CD4-positive, alpha-beta T cell (primary cell): ENCODE measurements at regions not wholly inside any gene's neighbourhood (a gene's known extent, or its start where the extent isn't known, plus 50 kb on each side); places are given as distances from the start of the nearest gene placed in this dataset.

Experiments used
- ATAC-seq: fragments of 200-7000 bp; cut with Tn5 transposase; one replicate; pipeline ENCODE4 v1.10.0; 2022; ENCODE audit warnings: mild to moderate bottlenecking; ENCODE audit not compliant: poor library complexity
- CTCF ChIA-PET: fragments of 350-600 bp; sonication (Branson Sonifier 250); formaldehyde crosslinking; loops from one replicate; lab custom pipeline; 2021; ENCODE audit warnings: antibody characterized with exemption, inconsistent platforms; lab: Charles Lee
- POLR2A ChIA-PET: fragments of 350-600 bp; sonication (Branson Sonifier 250); formaldehyde crosslinking; loops from one replicate; lab custom pipeline; 2021; ENCODE audit warnings: antibody characterized with exemption, inconsistent platforms; lab: Charles Lee
- DNase-seq, 14 experiments: peaks; one replicate each; pipeline ENCODE4 v3.0.0-alpha.2; 2013 to 2020; ENCODE audit warnings: mixed read lengths in 2 of 14
- H3K27ac ChIP-seq, 2 donors: one replicate each; pipeline versions ENCODE4 v1.5.1 to v1.7.0; 2013; ENCODE audit warnings: low read length in 2 of 2, low read depth in 1 of 2, mild to moderate bottlenecking in 1 of 2
- H3K27me3 ChIP-seq, 2 experiments: 1 replicate in 1 of 2; 2 replicates in 1 of 2; pipeline versions ENCODE4 v1.6.1 to v1.7.0; 2013; ENCODE audit warnings: low read length in 2 of 2, control low read depth in 1 of 2, mild to moderate bottlenecking in 1 of 2, moderate library complexity in 1 of 2; ENCODE audit not compliant: insufficient read depth in 2 of 2, control insufficient read depth in 1 of 2
- H3K36me3 ChIP-seq: one replicate; pipeline ENCODE4 v1.6.1; 2013; ENCODE audit warnings: low read length, control low read depth; ENCODE audit not compliant: insufficient read depth
- H3K4me1 ChIP-seq: one replicate; pipeline ENCODE4 v1.6.1; 2013; ENCODE audit warnings: low read length, control low read depth; ENCODE audit not compliant: insufficient read depth
- H3K4me3 ChIP-seq: one replicate; pipeline ENCODE4 v1.5.1; 2013; ENCODE audit warnings: mild to moderate bottlenecking, low read length, moderate library complexity
- H3K9me3 ChIP-seq, 2 experiments: 1 replicate in 1 of 2; 2 replicates in 1 of 2; pipeline versions ENCODE4 v1.6.1 to v1.7.0; 2013; ENCODE audit warnings: low read length in 2 of 2, mild to moderate bottlenecking in 2 of 2, control low read depth in 1 of 2, moderate library complexity in 1 of 2; ENCODE audit not compliant: control insufficient read depth in 1 of 2, insufficient read depth in 1 of 2
- H3K27ac Mint-ChIP-seq: one replicate; pipeline ENCODE4 v1.8.0; 2020; ENCODE audit warnings: mixed read lengths
- H3K27me3 Mint-ChIP-seq: one replicate; pipeline ENCODE4 v1.8.0; 2021; ENCODE audit warnings: mixed read lengths
- H3K36me3 Mint-ChIP-seq: one replicate; pipeline ENCODE4 v1.8.0; 2021; ENCODE audit warnings: low read depth, mixed read lengths
- H3K4me1 Mint-ChIP-seq: one replicate; pipeline ENCODE4 v1.8.0; 2021; ENCODE audit warnings: low read depth, mixed read lengths
- H3K4me3 Mint-ChIP-seq: one replicate; pipeline ENCODE4 v1.8.0; 2020; ENCODE audit warnings: mild to moderate bottlenecking, mixed read lengths
- H3K9me3 Mint-ChIP-seq: one replicate; pipeline ENCODE4 v1.8.0; 2020; ENCODE audit warnings: mixed read lengths
- CTCF ChIP-seq: fragments of 200-600 bp; IDR thresholded peaks from one replicate; pipeline ENCODE4 v1.8.0; 2022; ENCODE audit warnings: antibody characterized with exemption, mild to moderate bottlenecking
- intact Hi-C, 2 experiments: fragments of 100-400 bp; cut with DNase I in 1 of 2; cut with micrococcal nuclease in 1 of 2; formaldehyde crosslinking; loops; one replicate each; pipeline versions ENCODE4 v1.15.1 to v1.9.0; 2023 to 2025; cut with DNase I, micrococcal nuclease

- no peak overlapping the region for H3K4me3 ChIP-seq
- Mint-ChIP-seq H3K27me3 (peaks cover 23% of the 10 kb centered on the region), H3K4me3 (no peak overlapping the region), H3K4me1 (no peaks in the 10 kb centered on the region), H3K27ac (no peak overlapping the region), H3K9me3 (no peaks in the 10 kb centered on the region), H3K36me3 (no peaks in the 10 kb centered on the region)
- H3K9me3 ChIP-seq: no peaks in the 10 kb centered on the region
- no peaks in the 10 kb centered on the region for H3K36me3 ChIP-seq
- POLR2A ChIA-PET: no interaction called here
- CTCF ChIA-PET: interaction anchor here (1.4 kb wide), 1 partner anchor 9 kb away, joined by 4 read pairs; no protein-coding TSS in a partner anchor
- no peak overlapping the region for H3K27ac ChIP-seq
- ATAC-seq (no peak), DNase-seq (no peak)
- intact Hi-C loops: no loop called here
- no peaks in the 10 kb centered on the region for H3K4me1 ChIP-seq
- H3K27me3 ChIP-seq: peaks cover 0 to 3% of the 10 kb centered on the region in 2 experiments
- TF ChIP-seq CTCF: no peak
These were observed 109.9 kb upstream of the DAB2 start for GRCh38 chr5:39534690-39535089.

GRCh38 chr5:39533749-39534148 lies 109.0 kb upstream of the DAB2 start:
- Mint-ChIP-seq H3K36me3 (no peaks in the 10 kb centered on the region), H3K4me1 (no peaks in the 10 kb centered on the region), H3K27me3 (peaks cover 23% of the 10 kb centered on the region), H3K27ac (no peak overlapping the region), H3K9me3 (no peaks in the 10 kb centered on the region), H3K4me3 (no peak overlapping the region)
- POLR2A ChIA-PET: no interaction called here
- Histone ChIP-seq H3K36me3 (no peaks in the 10 kb centered on the region), H3K4me1 (no peaks in the 10 kb centered on the region), H3K9me3 (no peaks in the 10 kb centered on the region), H3K27me3 (peaks cover 0 to 3% of the 10 kb centered on the region in 2 experiments), H3K4me3 (no peak overlapping the region), H3K27ac (no peak overlapping the region)
- CTCF ChIA-PET: no interaction called here
- no peak for DNase-seq
- no peak for ATAC-seq
- no peak for TF ChIP-seq CTCF
- intact Hi-C loops: no loop called here

GRCh38 chr5:39532511-39532910 lies 107.7 kb upstream of the DAB2 start:
- H3K9me3 ChIP-seq: no peaks in the 10 kb centered on the region
- no peak overlapping the region for H3K4me3 Mint-ChIP-seq
- intact Hi-C loops: no loop called here
- no peak overlapping the region for H3K27ac Mint-ChIP-seq
- DNase-seq (no peak), ATAC-seq (no peak)
- ChIA-PET CTCF (no interaction called here), POLR2A (no interaction called here)
- no peak for TF ChIP-seq CTCF
- H3K27me3 ChIP-seq: peaks cover 0 to 3% of the 10 kb centered on the region in 2 experiments
- H3K4me1 Mint-ChIP-seq: no peaks in the 10 kb centered on the region
- H3K36me3 ChIP-seq: no peaks in the 10 kb centered on the region
- H3K4me3 ChIP-seq: no peak overlapping the region
- H3K27ac ChIP-seq: no peak overlapping the region
- no peaks in the 10 kb centered on the region for H3K4me1 ChIP-seq
- peaks cover 20% of the 10 kb centered on the region for H3K27me3 Mint-ChIP-seq
- no peaks in the 10 kb centered on the region for H3K9me3 Mint-ChIP-seq
- no peaks in the 10 kb centered on the region for H3K36me3 Mint-ChIP-seq
